VCaP (cell line): ENCODE measurements at regions not wholly inside any gene's neighbourhood (a gene's known extent, or its start where the extent isn't known, plus 50 kb on each side); places are given as distances from the start of the nearest gene placed in this dataset.

Experiments
- H3K27ac ChIP-seq: fragments of 450-650 bp; 2 replicates; pipeline ENCODE4 v1.5.1; 2017
- TF ChIP-seq, protein P1 (sequence below): fragments of 450-650 bp; conservative IDR thresholded peaks from 2 replicates; pipeline ENCODE4 v1.5.1; 2017; ENCODE audit warnings: mild to moderate bottlenecking, moderate library complexity

DNA sequence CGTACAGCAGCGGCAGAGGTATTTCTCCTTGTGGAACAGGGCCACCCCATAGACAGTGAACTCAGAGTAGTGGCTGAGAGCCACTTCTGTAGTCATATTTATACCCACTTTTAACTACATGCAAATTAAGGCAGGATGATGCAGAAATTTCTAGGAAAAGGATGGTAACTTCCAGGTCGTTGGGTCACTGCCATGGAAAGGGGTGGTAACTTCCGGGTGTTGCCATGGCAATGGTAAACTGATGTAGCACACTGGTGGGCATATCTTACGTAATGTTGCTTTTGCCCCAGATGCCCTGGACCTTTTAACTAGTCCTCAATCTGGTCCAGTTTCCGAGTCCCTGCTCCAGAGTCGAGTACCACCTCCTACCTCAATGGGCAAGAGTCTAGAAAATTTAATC is 154.8 kb upstream of the AGA start:
- TF ChIP-seq, protein P1, sequence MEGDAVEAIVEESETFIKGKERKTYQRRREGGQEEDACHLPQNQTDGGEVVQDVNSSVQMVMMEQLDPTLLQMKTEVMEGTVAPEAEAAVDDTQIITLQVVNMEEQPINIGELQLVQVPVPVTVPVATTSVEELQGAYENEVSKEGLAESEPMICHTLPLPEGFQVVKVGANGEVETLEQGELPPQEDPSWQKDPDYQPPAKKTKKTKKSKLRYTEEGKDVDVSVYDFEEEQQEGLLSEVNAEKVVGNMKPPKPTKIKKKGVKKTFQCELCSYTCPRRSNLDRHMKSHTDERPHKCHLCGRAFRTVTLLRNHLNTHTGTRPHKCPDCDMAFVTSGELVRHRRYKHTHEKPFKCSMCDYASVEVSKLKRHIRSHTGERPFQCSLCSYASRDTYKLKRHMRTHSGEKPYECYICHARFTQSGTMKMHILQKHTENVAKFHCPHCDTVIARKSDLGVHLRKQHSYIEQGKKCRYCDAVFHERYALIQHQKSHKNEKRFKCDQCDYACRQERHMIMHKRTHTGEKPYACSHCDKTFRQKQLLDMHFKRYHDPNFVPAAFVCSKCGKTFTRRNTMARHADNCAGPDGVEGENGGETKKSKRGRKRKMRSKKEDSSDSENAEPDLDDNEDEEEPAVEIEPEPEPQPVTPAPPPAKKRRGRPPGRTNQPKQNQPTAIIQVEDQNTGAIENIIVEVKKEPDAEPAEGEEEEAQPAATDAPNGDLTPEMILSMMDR = no peak
- H3K27ac ChIP-seq = no peak overlapping the region

DNA sequence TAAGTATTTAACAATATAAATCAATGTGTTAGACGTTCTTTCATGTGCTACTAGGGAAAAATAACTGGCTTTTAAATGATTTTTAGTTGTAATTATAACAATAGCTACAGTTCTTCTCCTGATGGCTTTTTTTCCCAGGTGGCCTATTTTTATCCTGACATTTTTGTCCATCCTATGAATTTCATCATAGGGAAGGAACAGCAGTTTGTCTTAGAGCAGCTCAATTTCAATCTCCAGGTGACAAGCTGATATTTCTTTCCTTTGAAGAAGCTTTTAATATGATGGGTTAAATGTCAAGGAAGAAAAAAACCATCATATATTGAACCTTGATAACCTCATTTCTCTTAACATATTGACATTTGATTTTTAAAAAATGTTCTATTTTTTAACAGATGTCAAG is 163.0 kb upstream of the AGA start:
- TF ChIP-seq, protein P1 = no peak
- no peak overlapping the region for H3K27ac ChIP-seq

GRCh38 chr4:177607111-177607573 is 164.9 kb upstream of the AGA start:
- TF ChIP-seq, protein P1 = no peak
- H3K27ac ChIP-seq = no peak overlapping the region

DNA sequence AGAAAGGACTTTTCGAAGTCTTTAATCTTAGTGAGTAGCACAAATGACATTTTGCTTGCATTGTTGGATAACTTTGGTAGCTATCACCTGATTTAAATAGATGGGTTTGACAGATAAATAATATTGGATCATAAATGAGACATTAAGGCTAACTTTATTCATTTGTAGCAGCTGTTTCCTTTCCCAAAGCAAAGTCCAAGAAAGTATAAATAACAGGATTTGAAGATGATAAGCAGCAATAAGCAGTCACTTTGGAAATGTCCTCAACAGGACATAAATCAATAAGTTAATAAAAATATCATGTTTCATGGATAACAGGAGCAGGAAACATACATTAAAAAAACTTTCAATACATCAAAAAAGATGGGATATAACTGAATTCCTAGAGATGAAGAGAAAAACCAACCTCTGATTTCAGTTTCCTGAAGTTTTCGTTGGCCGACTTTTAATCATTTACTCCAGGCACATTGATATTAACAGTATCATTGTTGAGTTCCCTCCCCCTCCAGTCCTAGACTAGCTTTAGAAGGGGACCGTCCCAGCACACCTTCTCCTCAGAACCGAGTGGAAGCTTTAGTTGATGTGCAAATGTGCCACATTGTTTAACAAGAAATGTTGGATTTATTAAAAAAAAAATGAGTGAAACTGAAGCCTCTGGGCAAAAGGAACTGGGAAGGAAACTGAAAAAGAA is 169.9 kb upstream of the AGA start:
- TF ChIP-seq, protein P1 = no peak
- H3K27ac ChIP-seq = no peak overlapping the region

DNA sequence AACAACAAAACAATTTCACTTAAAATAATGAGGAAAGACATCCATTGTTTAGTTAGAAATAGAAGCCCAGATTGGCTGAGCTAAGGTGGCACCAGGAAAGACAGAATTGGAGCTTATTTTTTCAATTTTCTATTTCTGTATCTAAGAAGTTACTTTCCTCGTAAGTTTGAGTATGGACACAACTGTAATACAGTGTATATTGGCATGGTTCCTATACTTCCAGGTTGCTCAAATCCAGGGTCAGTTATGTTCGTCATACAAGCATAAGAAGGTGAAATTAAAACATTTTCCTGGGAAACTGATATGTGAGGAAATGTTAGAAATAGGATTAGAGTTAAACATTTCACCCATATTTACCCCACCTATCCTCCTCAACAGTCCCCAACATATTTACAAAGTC is 170.4 kb upstream of the AGA start:
- TF ChIP-seq, protein P1 = no peak
- H3K27ac ChIP-seq = no peak overlapping the region

DNA sequence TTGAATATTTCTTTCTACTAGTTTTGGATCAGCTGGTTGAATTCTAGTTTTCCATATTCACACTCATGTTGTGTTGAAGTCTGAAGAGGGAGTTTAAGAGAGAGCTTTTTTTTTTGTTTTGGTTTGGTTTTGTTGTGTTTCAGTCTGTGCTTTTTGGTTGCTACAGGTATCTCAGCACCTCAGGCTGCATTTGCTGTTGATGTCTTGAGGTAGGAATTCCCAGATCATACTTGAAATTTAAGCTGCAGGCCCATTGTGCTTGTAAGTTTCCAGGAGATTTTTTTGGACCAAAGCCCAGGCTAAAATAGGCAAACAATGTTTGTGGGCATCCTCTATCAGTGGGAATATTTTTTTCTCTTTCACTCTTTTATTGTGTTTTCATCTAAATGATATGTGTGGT is 190.2 kb upstream of the AGA start:
- no peak overlapping the region for H3K27ac ChIP-seq
- TF ChIP-seq, protein P1 = no peak

DNA sequence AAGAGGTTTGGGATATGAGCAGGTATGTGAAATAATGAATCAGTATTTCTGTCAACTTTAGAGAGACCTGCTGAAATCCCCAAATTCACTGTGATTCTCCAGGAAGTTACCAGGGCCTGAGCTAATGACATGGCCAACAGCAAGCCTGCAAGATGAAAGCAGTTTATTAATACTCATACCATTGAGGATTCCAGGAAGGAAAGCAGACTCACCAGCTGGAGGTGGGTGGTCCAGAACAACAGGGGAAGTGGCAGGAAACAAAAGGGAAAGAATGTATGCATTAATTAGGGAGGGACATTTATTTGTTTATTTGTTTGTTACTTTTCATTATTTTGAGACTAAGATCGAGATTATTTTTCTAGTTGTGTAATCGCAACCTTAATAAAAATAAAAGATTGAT is 196.6 kb upstream of the AGA start:
- H3K27ac ChIP-seq = no peak overlapping the region
- TF ChIP-seq, protein P1 = no peak
